ENCODE measurements at regions not wholly inside any gene's neighbourhood (a gene's known extent, or its start where the extent isn't known, plus 50 kb on each side); places are given as distances from the start of the nearest gene placed in this dataset.
"Not testable (repeated sequence)": the region's sequence is repeated elsewhere in the genome, so short reads cannot be mapped to it uniquely, and the experiment has no call there.

DNA sequence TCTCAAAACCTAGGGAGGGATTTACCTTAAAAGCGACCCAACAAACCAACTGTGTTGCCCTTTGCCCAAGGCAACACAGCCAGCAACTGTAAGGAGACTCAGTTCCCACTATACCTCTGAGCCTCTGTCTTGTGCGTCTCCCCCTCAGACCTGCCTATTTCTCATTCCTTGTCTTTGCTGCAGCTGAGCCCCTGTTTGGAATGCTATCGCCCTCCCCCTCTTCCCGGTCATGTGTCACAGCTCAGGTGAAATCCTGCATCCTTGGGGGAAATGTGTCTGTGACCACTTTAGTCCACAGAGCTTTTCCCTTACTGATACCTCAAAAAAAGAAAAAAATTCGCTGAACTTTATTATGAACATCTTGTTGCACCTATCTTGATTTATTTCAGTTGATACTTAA, 52.0 kb upstream of the LRIG1 start:
- DNase-seq = no peak

DNA sequence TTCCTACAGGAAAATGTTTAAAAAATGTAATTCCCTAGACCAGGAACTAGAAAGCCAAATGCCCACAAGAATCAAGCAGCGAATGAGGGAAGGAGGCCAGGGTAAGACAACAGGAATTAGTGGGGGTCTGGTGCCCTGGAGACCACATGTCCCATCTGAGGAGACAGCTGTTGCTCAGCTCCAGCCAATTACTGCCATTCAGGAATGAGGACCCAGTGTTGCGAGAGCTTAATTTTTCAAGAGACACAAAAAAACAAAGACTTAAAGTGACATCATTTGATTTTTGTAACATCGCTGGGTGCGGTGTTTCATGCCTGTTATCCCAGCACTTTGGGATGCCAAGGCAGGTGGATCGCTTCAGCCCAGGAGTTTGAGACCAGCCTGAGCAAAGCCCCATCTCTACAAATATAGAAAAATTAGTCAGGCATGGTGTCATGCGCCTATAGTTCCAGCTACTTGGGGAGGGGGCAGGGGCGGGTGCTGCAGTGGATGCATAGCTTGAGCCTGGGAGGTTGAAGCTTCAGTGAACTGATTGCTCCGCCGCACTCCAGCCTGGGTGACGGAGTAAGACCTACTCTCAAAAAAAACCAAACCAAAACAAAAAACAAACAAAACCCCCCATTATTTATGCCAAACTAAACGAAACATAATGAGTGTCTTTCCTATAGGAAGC, 52.8 kb upstream of the LRIG1 start:
- no peak for DNase-seq

DNA sequence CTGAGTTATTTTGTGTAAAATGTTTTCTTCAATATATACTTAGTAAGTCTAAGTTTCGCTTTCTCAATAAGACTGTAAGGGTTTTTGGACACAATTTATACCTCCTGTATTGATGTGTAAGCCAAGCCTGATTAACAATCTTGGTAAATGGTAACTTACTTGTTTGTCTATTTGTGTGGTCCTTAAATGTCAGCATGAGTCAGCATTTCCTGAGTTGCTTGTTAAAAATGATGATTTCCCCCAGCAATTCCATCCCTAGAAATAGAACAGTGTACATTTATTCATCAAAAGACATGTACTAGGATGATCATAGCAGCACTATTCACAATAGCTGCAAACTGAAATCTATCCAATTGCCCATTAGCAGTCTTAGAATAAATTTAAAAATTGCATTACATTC, 53.4 kb upstream of the LRIG1 start:
- no peak for DNase-seq

DNA sequence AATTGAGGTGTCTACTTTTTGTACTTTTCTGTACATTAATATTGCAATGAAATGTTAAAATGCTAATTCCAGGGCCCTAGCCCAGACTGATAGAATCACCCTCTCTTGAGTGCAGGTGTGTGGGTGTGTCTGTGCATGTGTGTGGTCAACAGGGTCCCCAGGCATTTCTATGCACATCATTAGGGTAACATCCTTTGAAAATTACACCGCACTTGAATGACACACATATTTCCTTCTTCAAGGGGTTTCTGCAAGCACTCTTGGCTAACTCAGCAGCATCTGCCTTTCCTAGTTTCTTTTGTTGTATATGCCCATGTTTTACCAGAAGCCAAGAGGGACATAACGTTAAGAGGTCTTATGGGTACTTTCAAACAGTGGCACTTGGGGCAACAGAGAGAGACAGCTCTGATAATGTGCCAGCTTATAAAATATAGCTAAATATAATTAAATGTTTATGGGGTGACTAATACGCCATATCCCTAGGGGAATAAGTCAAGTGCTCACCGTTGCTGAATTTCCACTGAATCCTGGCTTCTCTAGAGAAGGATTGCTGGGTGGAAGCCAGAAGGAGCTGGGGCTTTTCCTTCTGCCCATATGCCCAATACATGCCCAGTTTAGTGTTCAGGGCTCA, 54.5 kb upstream of the LRIG1 start:
- no peak for DNase-seq

DNA sequence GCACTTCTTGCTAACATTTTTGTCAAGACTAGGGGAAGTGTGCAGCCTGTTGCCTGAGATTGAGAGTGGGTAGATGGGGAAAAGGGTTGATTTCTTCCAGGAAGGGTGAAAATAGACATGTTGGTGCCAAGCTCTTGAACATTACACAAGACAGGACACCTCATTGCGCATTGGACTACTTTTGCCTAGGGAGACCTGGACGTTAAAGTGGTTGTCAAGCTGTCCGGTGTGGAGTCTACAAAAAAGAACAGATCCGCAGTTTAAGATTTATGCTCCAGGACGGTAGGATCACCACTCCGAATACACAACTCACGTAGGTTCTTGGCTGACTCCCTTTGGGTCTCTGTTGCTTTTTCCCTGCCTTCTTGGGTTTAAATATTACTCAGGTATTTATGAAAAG, 56.3 kb upstream of the LRIG1 start:
- DNase-seq = no peak

DNA sequence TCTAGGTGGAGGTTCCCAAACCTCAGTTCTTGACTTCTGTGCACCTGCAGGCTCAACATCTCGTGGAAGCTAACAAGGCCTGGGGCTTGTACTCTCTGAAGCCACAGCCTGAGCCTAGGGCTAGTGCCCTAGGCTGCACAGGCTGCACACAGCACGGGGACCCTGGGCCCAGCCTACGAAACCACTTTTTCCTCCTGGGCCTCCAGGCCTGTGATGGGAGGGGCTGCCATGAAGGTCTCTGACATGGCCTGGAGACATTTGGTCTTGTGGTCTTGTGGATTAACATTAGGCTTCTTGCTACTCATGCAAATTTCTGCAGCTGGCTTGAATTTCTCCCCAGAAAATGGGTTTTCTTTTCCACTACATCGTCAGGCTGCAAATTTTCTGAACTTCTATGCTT, 59.1 kb upstream of the LRIG1 start:
- DNase-seq = not testable (repeated sequence)

DNA sequence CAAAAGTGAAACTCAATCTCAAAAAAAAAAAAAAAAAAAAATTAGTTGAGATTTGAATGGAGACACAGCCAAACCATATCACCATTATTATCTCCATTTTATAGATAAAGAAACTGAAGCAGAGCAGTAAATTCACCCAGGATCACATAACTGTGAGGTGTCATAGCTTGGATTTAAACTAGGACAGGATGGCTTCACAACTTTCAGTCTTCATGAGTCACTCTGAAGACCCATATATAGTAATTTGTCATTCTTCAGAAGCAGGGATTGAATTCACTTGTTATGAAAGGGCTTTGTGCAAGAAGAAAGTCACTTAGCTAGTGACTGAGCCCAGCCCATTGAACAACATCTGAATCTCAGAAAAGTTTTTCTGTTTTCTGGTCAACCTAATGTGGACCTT, 60.5 kb upstream of the LRIG1 start:
- DNase-seq = no peak

DNA sequence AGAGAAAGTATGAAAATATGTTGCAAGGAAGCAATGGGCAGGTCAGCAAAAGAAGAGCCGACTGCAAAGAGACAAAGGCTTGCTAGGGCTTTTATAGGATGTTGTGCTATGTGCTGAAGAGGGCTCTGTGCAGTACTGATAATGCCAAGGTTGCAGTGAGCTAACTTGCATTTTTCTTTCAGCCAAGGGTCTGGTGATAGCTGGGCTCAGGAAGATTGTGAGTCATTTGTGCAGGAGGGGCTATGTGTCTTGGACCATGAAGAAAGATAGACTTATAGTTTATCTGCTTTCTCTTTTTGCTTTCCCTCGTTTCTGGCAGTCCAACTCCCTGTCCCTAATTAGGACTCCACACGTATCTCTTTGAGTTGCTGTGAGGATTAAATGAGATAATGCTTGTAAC, 64.5 kb upstream of the LRIG1 start:
- no peak for DNase-seq

DNA sequence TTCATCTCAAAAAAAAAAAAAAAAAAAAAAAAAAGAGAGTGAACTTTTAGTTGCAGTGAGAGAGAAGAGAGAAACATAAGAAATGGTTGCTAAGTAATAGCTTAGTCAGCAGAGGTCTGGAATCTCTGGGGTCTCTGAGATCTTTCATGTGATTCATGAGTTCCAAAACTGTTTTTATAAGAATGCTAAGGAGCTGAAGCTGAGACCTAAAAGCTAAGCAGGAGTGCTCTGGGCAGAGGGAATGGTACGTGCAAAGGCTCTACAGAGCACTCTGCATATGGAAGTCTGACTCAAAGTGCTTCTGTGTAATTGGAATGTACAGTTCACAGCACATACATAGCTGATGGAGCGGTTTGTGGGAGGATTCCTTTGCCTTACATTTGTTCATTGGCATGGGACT, 66.3 kb upstream of the LRIG1 start:
- DNase-seq = no peak

DNA sequence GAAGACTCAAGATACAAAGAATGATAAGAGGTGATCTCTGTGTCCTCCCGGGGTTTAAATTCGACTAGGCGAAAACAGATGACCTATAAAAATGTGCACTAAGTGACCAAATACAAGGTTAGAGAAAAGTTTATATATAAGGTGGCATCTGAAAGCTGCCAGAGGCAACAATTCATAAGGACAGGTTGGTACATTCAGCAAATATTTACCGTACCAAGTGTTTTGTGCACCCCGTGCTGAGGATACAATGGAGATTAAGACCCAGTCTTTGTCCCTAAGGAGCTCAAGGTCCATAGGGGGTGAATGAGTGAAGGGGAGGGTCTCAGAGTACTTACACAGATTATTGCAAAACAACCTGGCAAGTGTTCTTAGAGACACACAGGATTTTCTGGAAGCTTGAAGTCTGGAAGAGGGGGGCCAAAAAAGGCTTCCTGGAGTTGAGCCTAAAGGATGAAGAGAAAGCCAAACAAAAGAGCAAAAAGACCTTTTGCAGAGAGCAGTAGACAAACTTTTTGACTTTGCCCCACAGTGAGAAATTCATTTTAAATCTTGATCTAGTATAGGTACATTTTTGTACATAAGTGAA, 71.4 kb upstream of the LRIG1 start:
- DNase-seq = no peak

DNA sequence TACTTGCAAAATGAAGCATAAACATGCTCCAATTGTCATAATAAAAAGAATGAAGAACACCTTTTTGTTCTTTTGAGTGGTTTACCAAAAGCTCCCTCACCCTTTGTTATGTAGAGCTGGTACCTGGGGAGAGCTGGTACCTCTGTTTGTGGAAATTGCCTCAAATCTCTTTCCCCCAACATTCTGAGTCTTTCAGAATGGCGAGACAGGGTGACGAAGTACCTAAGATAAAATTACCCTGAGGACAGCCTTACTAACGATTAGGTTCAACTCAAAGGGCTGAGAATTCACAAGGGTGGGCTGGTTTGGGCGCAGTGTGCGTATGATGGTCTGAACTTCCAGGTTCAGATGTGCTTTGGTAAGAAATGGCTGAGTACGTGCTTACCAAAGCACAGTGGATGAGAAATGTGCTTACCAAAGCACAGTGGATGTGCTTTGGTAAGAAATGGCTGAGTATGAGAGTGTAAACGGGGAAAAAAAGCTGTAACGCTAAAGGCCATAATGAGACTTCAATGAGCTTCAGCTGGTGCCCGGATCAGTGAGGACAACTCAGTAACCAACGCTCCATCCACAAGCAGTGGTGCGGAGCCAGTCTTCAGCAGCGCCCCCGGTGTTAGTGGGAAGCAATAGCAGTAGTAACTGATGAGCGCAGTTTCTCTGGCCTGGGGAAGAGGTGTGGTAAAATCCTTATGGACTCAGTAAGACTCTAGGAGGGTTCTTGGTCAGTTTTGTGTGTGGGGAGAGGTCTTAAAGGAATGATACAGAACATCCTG, 72.3 kb upstream of the LRIG1 start:
- DNase-seq = no peak

DNA sequence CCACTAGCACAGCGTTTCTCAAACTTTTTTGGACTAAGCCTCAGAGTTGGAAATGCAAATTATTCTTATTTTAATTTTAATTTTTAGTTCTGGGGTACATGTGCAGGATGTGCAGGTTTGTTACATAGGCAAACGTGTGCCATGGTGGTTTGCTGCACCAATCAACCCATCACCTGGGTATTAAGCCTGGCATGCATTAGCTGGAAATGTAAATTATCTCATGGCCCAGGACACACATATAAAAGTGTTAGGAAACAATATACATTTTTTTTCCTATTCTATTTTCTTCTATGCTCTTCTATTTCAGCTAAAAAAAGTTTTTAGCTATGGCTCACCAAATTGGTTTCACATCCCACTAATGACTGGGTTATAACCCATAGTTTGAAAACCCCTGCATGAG, 73.3 kb upstream of the LRIG1 start:
- DNase-seq = no peak

DNA sequence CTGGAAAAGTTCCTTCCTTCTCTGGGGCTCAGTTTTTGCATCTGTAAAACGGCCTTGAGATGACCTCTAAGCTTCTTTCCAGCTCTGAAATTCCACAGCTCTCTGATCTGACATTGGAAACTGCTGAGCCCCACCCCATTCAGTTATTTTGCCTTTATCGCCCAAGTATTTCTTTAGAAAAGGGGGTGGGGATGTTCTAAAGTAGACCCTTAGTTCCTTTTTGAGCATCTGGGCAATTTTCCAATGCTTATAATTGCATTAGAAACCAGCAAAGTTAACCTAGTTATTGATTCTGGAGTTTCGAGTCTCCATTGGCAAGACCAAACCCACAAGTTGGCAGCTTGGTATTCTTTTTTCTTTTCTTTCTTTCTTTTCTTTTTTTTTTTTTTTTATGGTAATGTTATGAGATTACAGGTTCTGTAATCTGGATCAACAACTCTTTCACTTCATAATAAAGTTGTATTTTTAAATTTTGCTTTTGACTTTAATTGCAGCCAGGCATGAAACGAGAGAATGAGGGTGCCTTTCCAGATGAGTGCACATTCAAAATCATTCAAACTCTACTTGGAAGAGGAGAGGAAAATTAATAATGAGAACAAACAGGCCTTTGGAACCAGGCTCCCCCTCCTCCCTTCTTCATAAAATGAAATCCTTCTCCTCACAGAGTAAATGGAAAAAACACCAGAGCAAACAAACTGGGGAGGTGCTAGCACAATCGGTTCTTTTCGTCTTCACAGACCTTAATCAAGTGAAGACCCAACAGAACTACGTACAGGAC, 76.8 kb upstream of the LRIG1 start:
- peak; percentile 19 for DNase-seq

DNA sequence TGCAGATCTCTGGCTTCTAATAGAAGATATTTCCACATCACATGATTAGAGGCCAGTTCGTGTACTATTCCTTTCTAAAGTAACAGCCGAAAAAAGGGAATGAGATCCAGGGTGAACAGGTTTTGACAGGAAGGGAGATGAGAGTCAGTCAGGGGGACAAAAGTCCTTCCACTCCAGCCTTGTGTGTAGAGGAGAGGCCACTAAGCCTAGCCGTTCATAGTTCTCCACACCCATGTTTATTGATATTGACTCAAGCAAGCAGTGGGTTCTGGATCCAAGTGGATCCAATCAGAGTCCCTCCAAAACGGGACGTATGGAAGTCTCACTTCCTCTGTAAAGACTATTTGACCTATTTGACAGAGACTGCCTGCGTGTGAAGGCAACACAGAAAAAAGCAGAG, 80.4 kb upstream of the LRIG1 start:
- no peak for DNase-seq

DNA sequence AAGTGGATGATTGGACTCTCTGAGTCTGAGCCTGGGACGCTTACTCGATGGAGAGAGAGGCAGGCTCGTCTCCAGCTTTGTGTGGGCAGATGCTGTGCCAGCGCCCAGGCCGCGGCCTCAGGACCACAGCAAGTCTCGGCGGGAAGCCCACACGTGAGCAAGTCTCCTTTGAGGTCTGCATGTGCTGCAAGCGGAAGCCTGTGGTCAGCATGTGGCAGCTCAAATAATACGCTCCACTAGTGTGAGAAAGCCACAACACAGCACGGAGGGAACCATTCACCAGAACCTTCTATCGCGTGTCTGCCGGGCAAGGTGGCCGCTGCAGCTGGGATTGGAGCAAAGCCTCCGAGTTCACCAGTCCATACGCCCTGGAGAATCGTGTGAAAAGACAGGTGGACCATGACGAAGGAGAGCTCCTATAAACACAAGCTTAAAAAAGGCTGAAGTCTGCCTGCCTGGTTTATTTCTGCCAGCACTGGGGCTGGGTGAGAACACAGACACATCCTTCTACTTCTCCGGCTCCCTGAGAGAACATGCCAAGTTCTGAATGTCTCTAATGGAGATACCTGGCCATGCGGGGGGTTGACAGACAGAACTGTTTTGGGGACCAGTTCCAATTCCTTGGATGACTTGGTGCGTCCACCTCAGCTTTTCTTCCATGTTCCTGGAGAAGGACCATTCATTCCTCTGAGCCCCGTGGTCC, 82.0 kb upstream of the LRIG1 start:
- no peak for DNase-seq

DNA sequence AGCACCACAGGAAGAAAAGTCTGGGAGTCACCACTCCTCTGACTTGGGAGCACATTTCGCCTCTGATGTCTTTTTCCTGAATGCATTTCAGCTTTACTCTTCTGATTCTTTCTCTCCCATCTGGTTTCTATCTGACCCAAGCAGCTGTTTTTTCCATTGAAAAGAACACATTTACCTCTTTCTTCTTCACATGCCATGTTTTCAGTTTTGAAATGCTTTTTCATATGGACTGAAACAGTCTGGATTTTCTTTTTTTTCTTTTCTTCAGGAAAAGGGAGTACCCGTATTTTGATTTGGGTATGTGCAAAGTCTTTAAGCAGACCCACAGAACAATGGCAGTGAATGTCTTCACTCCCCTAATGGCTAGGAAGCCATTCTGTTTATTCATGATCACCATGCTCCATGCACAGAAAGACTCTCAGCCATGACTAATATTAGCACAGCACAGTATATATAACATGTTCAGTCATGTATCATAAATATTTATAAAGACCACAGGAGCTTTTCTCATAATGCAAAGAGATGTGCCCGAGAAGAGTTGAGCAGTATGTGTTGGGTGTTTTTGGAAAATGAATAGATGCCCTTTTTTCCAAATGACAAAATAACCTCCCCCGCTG, 82.7 kb upstream of the LRIG1 start:
- no peak for DNase-seq

DNA sequence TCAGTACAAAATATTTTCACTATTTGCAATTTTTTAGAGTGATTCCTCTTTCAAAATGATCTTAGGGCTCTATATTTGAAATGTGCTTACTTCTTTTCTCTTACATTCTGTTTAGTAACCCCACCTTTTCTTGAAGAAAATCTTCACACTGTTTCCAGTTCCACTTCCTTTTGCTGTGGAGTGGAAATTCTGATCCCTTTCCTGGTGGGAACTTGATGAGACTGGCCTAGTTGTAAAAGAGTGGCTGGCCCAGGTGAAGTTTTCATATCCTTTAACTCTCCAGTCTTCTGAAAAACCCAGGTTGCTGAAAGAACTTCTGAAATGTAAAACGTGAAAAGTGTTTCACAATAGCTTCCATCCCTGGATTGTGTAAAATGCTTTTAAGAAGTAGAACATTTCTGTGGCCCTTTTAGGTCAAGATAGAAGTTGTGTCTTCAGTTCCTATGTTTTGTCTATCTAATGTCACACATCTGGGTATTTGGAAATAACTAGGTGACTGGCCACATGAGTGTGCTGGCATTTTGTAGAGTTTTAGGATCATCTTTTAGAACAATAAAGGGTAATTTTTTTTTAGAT, 84.8 kb upstream of the LRIG1 start:
- DNase-seq = no peak

DNA sequence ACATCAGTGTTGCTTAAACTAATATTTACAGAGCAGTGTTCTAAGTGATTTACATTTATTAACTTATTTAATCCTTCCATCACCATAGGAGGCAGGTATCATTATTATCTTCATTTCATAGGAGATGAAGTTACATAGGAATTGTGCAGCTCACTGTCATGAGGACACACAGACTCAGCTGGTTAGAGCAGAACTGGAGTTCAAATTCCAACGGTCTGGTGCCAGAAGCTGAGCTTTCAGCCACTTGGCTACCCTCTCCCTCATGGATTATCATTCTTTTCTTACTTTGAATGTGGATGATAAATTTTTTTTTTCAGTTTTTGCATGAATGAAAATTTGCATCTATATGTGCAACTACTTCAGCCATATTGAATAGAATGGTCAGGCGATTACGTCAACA, 86.0 kb upstream of the LRIG1 start:
- no peak for DNase-seq

DNA sequence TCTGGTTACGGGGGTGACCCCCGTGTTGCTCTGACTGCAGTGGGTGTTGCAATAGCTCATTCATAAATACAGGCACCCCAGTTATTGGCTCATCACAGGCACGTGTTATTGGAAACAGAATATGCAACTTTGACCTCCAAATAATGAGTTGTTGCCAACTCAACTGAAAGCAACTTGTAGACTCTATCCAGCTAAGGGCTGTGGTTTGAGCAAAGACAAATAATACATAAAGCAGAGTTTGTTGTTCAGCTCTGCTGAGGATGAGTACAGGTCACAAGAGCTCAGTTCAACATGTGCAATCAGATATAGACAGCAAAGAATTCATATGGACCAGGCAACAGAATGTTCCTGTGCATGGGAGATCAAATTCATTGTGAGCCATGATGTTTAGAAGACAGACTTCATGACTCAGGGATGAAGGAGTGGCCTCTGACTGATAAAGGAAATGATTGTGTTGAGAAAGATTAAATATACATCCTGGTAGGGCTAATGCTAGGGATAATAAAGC, 87.6 kb upstream of the LRIG1 start:
- no peak for DNase-seq

DNA sequence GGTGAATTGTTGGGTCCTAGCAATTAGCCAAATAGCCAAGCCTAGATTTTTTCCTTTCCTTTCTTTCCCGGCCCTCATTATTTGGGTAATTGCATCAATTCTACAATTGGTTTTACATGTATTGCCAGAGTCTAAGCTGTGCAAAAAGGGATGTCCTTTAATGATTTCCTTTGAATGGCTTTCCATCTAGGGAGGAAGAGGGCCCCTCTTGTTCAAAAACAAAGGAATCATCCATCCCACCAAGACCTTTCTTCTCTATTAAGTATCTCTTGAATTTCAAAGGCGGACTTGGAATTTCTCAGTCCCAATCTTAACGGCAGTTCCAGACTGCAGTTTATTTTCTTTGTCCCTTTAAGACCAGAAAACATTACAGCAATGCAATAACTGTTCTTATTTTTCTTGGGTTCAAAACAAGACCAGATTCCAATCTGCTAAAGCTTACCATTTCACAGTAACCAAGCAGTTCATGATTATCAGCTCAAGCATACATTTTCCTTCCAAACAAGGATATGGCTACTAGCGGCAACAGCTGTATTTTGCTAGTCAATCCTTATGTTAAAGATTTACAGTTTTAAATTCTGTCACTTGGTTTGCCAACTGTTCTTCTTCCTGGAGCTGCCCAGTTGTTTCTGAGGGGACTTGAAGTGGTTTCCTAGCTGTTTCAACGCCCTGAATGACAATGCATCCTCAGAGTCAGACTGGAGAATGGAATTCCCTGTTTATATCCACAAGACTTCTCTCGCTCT, 91.4 kb upstream of the LRIG1 start:
- DNase-seq = no peak

Data from NCI-H510A treated with DMSO at 0.1 percent for 48 hours (cell line).